Cardiac muscle cell (in vitro differentiated cells and primary cell): ENCODE measurements at regions not wholly inside any gene's neighbourhood (a gene's known extent, or its start where the extent isn't known, plus 50 kb on each side); places are given as distances from the start of the nearest gene placed in this dataset.

Experiments
- DNase-seq, 2 donors: peaks; one replicate each; pipeline versions ENCODE4 v3.0.0 to v3.0.0-alpha.2; 2010 to 2017; ENCODE audit warnings: low read depth in 1 of 2, low spot score in 1 of 2
- H3K27ac ChIP-seq: fragments of 200-600 bp; sonication (generic); 2 replicates; pipeline ENCODE4 v1.5.1; 2016
- H3K27me3 ChIP-seq: fragments of 200-600 bp; sonication (generic); 2 replicates; pipeline ENCODE4 v1.6.0; 2016; ENCODE audit warnings: control low read depth
- H3K36me3 ChIP-seq: fragments of 200-600 bp; sonication (generic); 2 replicates; pipeline ENCODE4 v1.5.1; 2016; ENCODE audit warnings: control low read depth
- H3K4me1 ChIP-seq: fragments of 200-600 bp; sonication (generic); 2 replicates; pipeline ENCODE4 v1.8.1; 2017; ENCODE audit warnings: low read depth, mild to moderate bottlenecking, mixed run types
- H3K4me3 ChIP-seq: fragments of 200-600 bp; sonication (generic); 2 replicates; pipeline ENCODE4 v1.5.1; 2016; ENCODE audit warnings: mild to moderate bottlenecking
- H3K9me3 ChIP-seq: fragments of 200-600 bp; sonication (generic); 2 replicates; pipeline ENCODE4 v1.5.1; 2017; ENCODE audit warnings: low read depth, mild to moderate bottlenecking, control low read depth
- CTCF ChIP-seq: IDR thresholded peaks from 2 replicates; pipeline ENCODE4 v1.5.1; 2012; ENCODE audit warnings: low read depth, mild to moderate bottlenecking, low read length

GRCh38 chr14:53209370-53209769, 56.2 kb upstream of the DDHD1 start:
- DNase-seq: peak in 1 of 2 donors; percentile 60
- no peak overlapping the region for H3K4me3 ChIP-seq
- no peaks in the 10 kb centered on the region for H3K27me3 ChIP-seq
- no peak for TF ChIP-seq CTCF
- H3K27ac ChIP-seq: no peak overlapping the region
- no peaks in the 10 kb centered on the region for H3K9me3 ChIP-seq
- no peaks in the 10 kb centered on the region for H3K4me1 ChIP-seq
- no peaks in the 10 kb centered on the region for H3K36me3 ChIP-seq
